ENCODE measurements at regions not wholly inside any gene's neighbourhood (a gene's known extent, or its start where the extent isn't known, plus 50 kb on each side); places are given as distances from the start of the nearest gene placed in this dataset.

GRCh38 chr7:21269021-21269420 is 158.9 kb upstream of the SP4 start:
- TF ChIP-seq CTCF (IDR thresholded peaks at IDR 0.05; ENCODE audit: borderline replicate concordance, extremely low read depth, low read length, poor library complexity, severe bottlenecking), result no peak
- TF ChIP-seq EZH2 (IDR thresholded peaks at IDR 0.05; ENCODE audit: borderline replicate concordance, low read depth, low read length, severe bottlenecking), result no peak

Data from DND-41 (cell line).